Caco-2 (cell line): ENCODE measurements at regions not wholly inside any gene's neighbourhood (a gene's known extent, or its start where the extent isn't known, plus 50 kb on each side); places are given as distances from the start of the nearest gene placed in this dataset.

Source experiments
- BruUV-seq: library from RNA; stranded (reverse); fragments of 400-500 nt; replicated peaks from 2 replicates; lab custom pipeline; 2021; lab: Mats Ljungman, UMichigan
- CTCF ChIA-PET: fragments of 300-600 bp; sonication (Branson Sonifier 250); formaldehyde crosslinking; loops from one replicate; lab custom pipeline; 2022; ENCODE audit warnings: antibody characterized with exemption; lab: Charles Lee
- POLR2A ChIA-PET: fragments of 300-600 bp; sonication (Branson Sonifier 250); formaldehyde crosslinking; loops from one replicate; lab custom pipeline; 2022; ENCODE audit warnings: antibody characterized with exemption; lab: Charles Lee
- DNase-seq, 2 experiments: peaks; one replicate each; pipeline versions ENCODE4 v3.0.0 to v3.0.0-alpha.2; 2020 to 2022
- H3K27me3 ChIP-seq: replicated peaks from 2 replicates; pipeline ENCODE4 v1.6.0; 2011; ENCODE audit warnings: low read length; ENCODE audit not compliant: control insufficient read depth, insufficient read depth
- H3K36me3 ChIP-seq: 2 replicates; pipeline ENCODE4 v1.5.1; 2011; ENCODE audit warnings: low read length; ENCODE audit not compliant: control insufficient read depth, insufficient read depth
- H3K4me1 ChIP-seq: fragments of 250-450 bp; sonication (Bioruptor Pico); 2 replicates; pipeline ENCODE4 v1.5.1; 2020; ENCODE audit warnings: mild to moderate bottlenecking
- H3K4me3 ChIP-seq: 2 replicates; pipeline ENCODE4 v1.5.1; 2011; ENCODE audit warnings: low read depth, mild to moderate bottlenecking, control low read depth, low read length
- H3K9me3 ChIP-seq: fragments of 250-450 bp; sonication (Bioruptor Pico); 2 replicates; pipeline ENCODE4 v1.5.1; 2020; ENCODE audit warnings: mild to moderate bottlenecking, moderate library complexity
- H3K27ac Mint-ChIP-seq: one replicate; pipeline ENCODE4 v1.8.0; 2022; ENCODE audit warnings: mixed read lengths; ENCODE audit not compliant: unreplicated experiment
- H3K27me3 Mint-ChIP-seq: one replicate; pipeline ENCODE4 v1.8.0; 2022; ENCODE audit warnings: mixed read lengths; ENCODE audit not compliant: insufficient read depth, unreplicated experiment
- H3K36me3 Mint-ChIP-seq: one replicate; pipeline ENCODE4 v1.8.0; 2022; ENCODE audit warnings: mild to moderate bottlenecking, mixed read lengths; ENCODE audit not compliant: insufficient read depth, unreplicated experiment
- H3K4me1 Mint-ChIP-seq: one replicate; pipeline ENCODE4 v1.8.0; 2022; ENCODE audit warnings: low read depth, mixed read lengths; ENCODE audit not compliant: unreplicated experiment
- H3K4me3 Mint-ChIP-seq: one replicate; pipeline ENCODE4 v1.8.0; 2022; ENCODE audit warnings: mild to moderate bottlenecking, moderate library complexity, mixed read lengths; ENCODE audit not compliant: unreplicated experiment
- H3K9me3 Mint-ChIP-seq: one replicate; pipeline ENCODE4 v1.8.0; 2022; ENCODE audit warnings: mixed read lengths; ENCODE audit not compliant: unreplicated experiment
- intact Hi-C: fragments of 100-400 bp; cut with micrococcal nuclease; formaldehyde crosslinking; loops from one replicate; pipeline ENCODE4 v1.10.0; 2022; ENCODE audit not compliant: unreplicated experiment
- TF ChIP-seq, protein P1 (sequence below), 2 experiments: fragments of 200-600 bp in 1 of 2; IDR thresholded peaks; 1 replicate in 1 of 2; 2 replicates in 1 of 2; pipeline versions ENCODE4 v1.5.1 to v1.8.0; 2011 to 2022; ENCODE audit warnings: antibody characterized with exemption in 1 of 2, control low read depth in 1 of 2, inconsistent platforms in 1 of 2, low read depth in 1 of 2, low read length in 1 of 2, mild to moderate bottlenecking in 1 of 2, moderate library complexity in 1 of 2; ENCODE audit not compliant: insufficient read depth in 1 of 2, severe bottlenecking in 1 of 2, unreplicated experiment in 1 of 2

- POLR2A ChIA-PET = no interaction called here
- Mint-ChIP-seq H3K27ac (no peak overlapping the region), H3K4me3 (no peak overlapping the region), H3K4me1 (peaks cover 49% of the 10 kb centered on the region), H3K27me3 (no peaks in the 10 kb centered on the region), H3K9me3 (no peaks in the 10 kb centered on the region), H3K36me3 (no peaks in the 10 kb centered on the region)
- H3K9me3 ChIP-seq = no peaks in the 10 kb centered on the region
- CTCF ChIA-PET = no interaction called here
- no TSS peak for BruUV-seq
- no peaks in the 10 kb centered on the region for H3K27me3 ChIP-seq
- peaks cover 44% of the 10 kb centered on the region for H3K4me1 ChIP-seq
- H3K4me3 ChIP-seq = no peak overlapping the region
- no peak for DNase-seq
- H3K36me3 ChIP-seq = no peaks in the 10 kb centered on the region
- intact Hi-C loops = loop anchor here (5.0 kb wide), 1 partner anchor 46 kb away; no protein-coding TSS in a partner anchor
- TF ChIP-seq, protein P1, sequence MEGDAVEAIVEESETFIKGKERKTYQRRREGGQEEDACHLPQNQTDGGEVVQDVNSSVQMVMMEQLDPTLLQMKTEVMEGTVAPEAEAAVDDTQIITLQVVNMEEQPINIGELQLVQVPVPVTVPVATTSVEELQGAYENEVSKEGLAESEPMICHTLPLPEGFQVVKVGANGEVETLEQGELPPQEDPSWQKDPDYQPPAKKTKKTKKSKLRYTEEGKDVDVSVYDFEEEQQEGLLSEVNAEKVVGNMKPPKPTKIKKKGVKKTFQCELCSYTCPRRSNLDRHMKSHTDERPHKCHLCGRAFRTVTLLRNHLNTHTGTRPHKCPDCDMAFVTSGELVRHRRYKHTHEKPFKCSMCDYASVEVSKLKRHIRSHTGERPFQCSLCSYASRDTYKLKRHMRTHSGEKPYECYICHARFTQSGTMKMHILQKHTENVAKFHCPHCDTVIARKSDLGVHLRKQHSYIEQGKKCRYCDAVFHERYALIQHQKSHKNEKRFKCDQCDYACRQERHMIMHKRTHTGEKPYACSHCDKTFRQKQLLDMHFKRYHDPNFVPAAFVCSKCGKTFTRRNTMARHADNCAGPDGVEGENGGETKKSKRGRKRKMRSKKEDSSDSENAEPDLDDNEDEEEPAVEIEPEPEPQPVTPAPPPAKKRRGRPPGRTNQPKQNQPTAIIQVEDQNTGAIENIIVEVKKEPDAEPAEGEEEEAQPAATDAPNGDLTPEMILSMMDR (IDR thresholded peaks at IDR 0.05; ENCODE audit: insufficient read depth in 1 of 2, low read depth in 1 of 2, low read length in 1 of 2, severe bottlenecking in 1 of 2, unreplicated experiment in 1 of 2) = no peak
These were observed 50.0 kb upstream of the CALM2 start for GRCh38 chr2:47226132-47226922.
